ENCODE measurements at regions not wholly inside any gene's neighbourhood (a gene's known extent, or its start where the extent isn't known, plus 50 kb on each side); places are given as distances from the start of the nearest gene placed in this dataset.

DNA sequence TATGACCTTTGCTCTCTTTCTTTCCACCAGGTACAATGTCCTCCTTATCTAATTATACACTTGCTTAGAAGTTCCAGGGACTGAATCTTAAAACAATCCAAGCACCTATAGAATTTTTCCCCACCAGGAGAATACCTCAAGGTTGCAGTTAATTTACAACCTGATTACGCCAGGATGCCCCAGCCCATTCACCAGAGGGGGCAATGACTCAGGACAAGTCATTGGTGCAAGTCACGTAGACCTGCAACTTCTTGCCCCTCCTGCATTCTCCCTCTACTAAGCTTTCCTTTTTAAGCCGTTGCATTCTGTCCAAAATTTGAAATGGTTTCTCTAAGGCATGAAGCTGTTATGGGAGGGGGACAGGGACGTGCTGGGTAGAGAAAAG, 111.1 kb upstream of the SCAF11 start:
- no peak for TF ChIP-seq GATA2 (IDR thresholded peaks at IDR 0.05; ENCODE audit: low read depth, low read length)
- no peak for TF ChIP-seq GATA3 (IDR thresholded peaks at IDR 0.05; ENCODE audit: low read depth, low read length)
